Lower lobe of right lung (tissue), 2 donors: ENCODE measurements at regions not wholly inside any gene's neighbourhood (a gene's known extent, or its start where the extent isn't known, plus 50 kb on each side); places are given as distances from the start of the nearest gene placed in this dataset.
"Not testable (repeated sequence)": the region's sequence is repeated elsewhere in the genome, so short reads cannot be mapped to it uniquely, and the experiment has no call there.

Experiments used
- ATAC-seq, 2 donors: fragments of 200-7000 bp; cut with Tn5 transposase; one replicate each; pipeline ENCODE4 v1.9.1; 2020 to 2022; ENCODE audit warnings: mild to moderate bottlenecking in 2 of 2, moderate library complexity in 2 of 2
- DNase-seq: peaks from one replicate; pipeline ENCODE4 v3.0.0-alpha.2; 2020
- H3K27ac ChIP-seq: fragments of 200-600 bp; one replicate; pipeline ENCODE4 v1.8.0; 2022
- H3K27me3 ChIP-seq: fragments of 200-600 bp; one replicate; pipeline ENCODE4 v1.8.0; 2022; ENCODE audit warnings: low read depth
- H3K36me3 ChIP-seq: fragments of 200-600 bp; one replicate; pipeline ENCODE4 v1.8.0; 2022; ENCODE audit warnings: mild to moderate bottlenecking
- H3K4me1 ChIP-seq: fragments of 200-600 bp; one replicate; pipeline ENCODE4 v1.8.0; 2022
- H3K4me3 ChIP-seq: fragments of 200-600 bp; one replicate; pipeline ENCODE4 v1.8.0; 2022; ENCODE audit warnings: mild to moderate bottlenecking
- H3K9me3 ChIP-seq: fragments of 200-600 bp; one replicate; pipeline ENCODE4 v1.8.0; 2022
- intact Hi-C: fragments of 100-400 bp; cut with DNase I; formaldehyde crosslinking; loops from one replicate; pipeline ENCODE4 v1.11.0; 2022
- TF ChIP-seq, protein P1 (sequence below): fragments of 200-600 bp; IDR thresholded peaks from one replicate; pipeline ENCODE4 v1.8.0; 2022; ENCODE audit warnings: antibody characterized with exemption, mild to moderate bottlenecking
- donor health status: DM: no; HTN: yes; CAD: no; lungs with severe emphysema.

GRCh38 chr4:128623508-128624215 lies 185.8 kb upstream of the JADE1 start:
- Histone ChIP-seq H3K9me3 (no peaks in the 10 kb centered on the region), H3K27me3 (no peaks in the 10 kb centered on the region), H3K4me1 (no peaks in the 10 kb centered on the region), H3K27ac (no peak overlapping the region), H3K36me3 (no peaks in the 10 kb centered on the region), H3K4me3 (no peak overlapping the region)
- no peak for ATAC-seq
- intact Hi-C loops: no loop called here
- TF ChIP-seq, protein P1, sequence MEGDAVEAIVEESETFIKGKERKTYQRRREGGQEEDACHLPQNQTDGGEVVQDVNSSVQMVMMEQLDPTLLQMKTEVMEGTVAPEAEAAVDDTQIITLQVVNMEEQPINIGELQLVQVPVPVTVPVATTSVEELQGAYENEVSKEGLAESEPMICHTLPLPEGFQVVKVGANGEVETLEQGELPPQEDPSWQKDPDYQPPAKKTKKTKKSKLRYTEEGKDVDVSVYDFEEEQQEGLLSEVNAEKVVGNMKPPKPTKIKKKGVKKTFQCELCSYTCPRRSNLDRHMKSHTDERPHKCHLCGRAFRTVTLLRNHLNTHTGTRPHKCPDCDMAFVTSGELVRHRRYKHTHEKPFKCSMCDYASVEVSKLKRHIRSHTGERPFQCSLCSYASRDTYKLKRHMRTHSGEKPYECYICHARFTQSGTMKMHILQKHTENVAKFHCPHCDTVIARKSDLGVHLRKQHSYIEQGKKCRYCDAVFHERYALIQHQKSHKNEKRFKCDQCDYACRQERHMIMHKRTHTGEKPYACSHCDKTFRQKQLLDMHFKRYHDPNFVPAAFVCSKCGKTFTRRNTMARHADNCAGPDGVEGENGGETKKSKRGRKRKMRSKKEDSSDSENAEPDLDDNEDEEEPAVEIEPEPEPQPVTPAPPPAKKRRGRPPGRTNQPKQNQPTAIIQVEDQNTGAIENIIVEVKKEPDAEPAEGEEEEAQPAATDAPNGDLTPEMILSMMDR: no peak
- no peak for DNase-seq

- H3K4me1 ChIP-seq, ATAC-seq, H3K27ac ChIP-seq, intact Hi-C loops, H3K27me3 ChIP-seq, DNase-seq, H3K4me3 ChIP-seq, H3K9me3 ChIP-seq, H3K36me3 ChIP-seq: not testable (repeated sequence)
These were observed 189.1 kb upstream of the JADE1 start for GRCh38 chr4:128620279-128620965.

DNA sequence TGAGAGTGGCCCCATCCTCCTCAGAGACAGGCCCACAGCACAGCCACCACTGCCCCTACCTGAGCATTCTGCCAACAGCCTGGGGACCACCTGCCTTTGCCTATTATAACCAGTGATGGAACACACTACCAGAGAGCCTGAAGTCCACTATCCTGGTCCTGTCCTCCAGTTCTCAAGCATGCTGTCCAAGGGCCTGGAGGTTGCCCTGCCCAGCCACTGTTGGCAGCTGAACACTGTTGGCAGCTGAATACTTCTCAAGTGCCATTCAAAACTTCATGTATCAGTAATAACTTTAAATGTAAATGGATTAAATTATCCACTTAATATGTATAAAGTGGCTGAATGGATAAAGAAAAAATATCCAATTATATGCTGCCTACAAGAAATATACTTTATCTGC lies 194.3 kb upstream of the JADE1 start:
- Histone ChIP-seq H3K27me3 (no peaks in the 10 kb centered on the region), H3K9me3 (no peaks in the 10 kb centered on the region), H3K27ac (no peak overlapping the region), H3K36me3 (no peaks in the 10 kb centered on the region), H3K4me1 (no peaks in the 10 kb centered on the region), H3K4me3 (no peak overlapping the region)
- intact Hi-C loops: no loop called here
- TF ChIP-seq, protein P1: no peak
- ATAC-seq (peak; percentile 43 to 55), DNase-seq (no peak)

- no peaks in the 10 kb centered on the region for H3K4me1 ChIP-seq
- TF ChIP-seq, protein P1: no peak
- no peaks in the 10 kb centered on the region for H3K27me3 ChIP-seq
- DNase-seq: no peak
- ATAC-seq: no peak
- H3K27ac ChIP-seq: no peak overlapping the region
- intact Hi-C loops: no loop called here
- H3K4me3 ChIP-seq: no peak overlapping the region
- H3K36me3 ChIP-seq: no peaks in the 10 kb centered on the region
- no peaks in the 10 kb centered on the region for H3K9me3 ChIP-seq
These were observed 201.5 kb upstream of the JADE1 start for GRCh38 chr4:128608006-128608405.

DNA sequence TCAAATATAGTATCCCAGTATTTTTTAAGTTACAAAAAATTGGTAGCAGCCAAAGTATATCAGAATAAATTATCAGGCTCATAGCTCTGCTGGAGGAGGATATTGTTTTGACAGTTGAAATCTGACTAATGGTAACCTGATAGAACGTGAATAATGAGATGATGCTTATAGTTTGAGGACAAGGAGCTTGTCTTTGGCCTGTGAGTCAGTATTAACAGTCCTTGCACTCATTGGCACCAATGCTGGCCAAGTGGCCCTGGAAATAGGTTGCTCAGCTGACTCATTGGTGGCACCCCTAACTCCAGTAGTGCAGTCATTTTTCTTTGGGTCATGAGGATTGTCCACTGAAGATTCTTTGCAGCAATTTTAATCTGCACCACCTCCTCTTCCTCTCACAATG lies 203.3 kb upstream of the JADE1 start:
- Histone ChIP-seq H3K9me3 (no peaks in the 10 kb centered on the region), H3K4me3 (no peak overlapping the region), H3K27me3 (no peaks in the 10 kb centered on the region), H3K4me1 (peaks cover 13% of the 10 kb centered on the region), H3K36me3 (no peaks in the 10 kb centered on the region), H3K27ac (no peak overlapping the region)
- DNase-seq (no peak), ATAC-seq (no peak)
- TF ChIP-seq, protein P1: no peak
- intact Hi-C loops: no loop called here

DNA sequence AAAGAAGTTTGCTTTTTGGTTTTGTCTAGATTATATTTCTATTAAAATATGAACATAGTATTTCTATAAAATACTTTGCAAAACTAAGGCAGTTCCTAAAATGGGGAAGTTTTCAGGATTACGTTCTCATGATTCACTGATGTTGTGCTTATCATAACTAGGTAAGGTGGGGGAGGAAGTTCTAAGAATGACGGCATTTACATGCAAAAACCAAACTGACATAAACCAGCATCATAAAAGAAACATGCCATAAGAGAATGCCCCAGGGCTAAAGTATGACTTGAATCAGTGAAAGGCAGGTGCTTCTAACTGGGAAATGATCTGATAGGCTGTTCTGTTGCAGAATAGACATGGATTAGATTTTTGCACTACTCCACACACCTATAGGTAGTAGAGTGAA lies 204.7 kb upstream of the JADE1 start:
- ATAC-seq (no peak), DNase-seq (no peak)
- Histone ChIP-seq H3K27me3 (no peaks in the 10 kb centered on the region), H3K4me3 (no peak overlapping the region), H3K36me3 (no peaks in the 10 kb centered on the region), H3K27ac (no peak overlapping the region), H3K9me3 (no peaks in the 10 kb centered on the region), H3K4me1 (peaks cover 26% of the 10 kb centered on the region)
- intact Hi-C loops: no loop called here
- TF ChIP-seq, protein P1: no peak
